GM19467 (cell line): ENCODE measurements at regions not wholly inside any gene's neighbourhood (a gene's known extent, or its start where the extent isn't known, plus 50 kb on each side); places are given as distances from the start of the nearest gene placed in this dataset.
"Not testable (repeated sequence)": the region's sequence is repeated elsewhere in the genome, so short reads cannot be mapped to it uniquely, and the experiment has no call there.

Experiments
- ATAC-seq: cut with Tn5 transposase; IDR thresholded peaks from one replicate; pipeline ENCODE4 v1.9.1; 2021; ENCODE audit warnings: mild to moderate bottlenecking, moderate library complexity; ENCODE audit not compliant: unreplicated experiment

GRCh38 chr10:28733245-28733644 lies 55.9 kb downstream of the BAMBI start:
- no peak for ATAC-seq

- no peak for ATAC-seq
Observed at GRCh38 chr10:28733647-28734046, 56.3 kb downstream of the BAMBI start.

GRCh38 chr10:28734938-28735759 lies 57.8 kb downstream of the BAMBI start:
- ATAC-seq = no peak

- ATAC-seq = no peak
Observed at GRCh38 chr10:28737096-28737495, 59.8 kb downstream of the BAMBI start.

GRCh38 chr10:28738200-28738599 lies 60.9 kb downstream of the BAMBI start:
- ATAC-seq = no peak

- ATAC-seq = no peak
Observed at GRCh38 chr10:28743576-28743975, 66.3 kb downstream of the BAMBI start.

- no peak for ATAC-seq
Observed at GRCh38 chr10:28744069-28744768, 66.9 kb downstream of the BAMBI start.

GRCh38 chr10:28754930-28755718 lies 77.8 kb downstream of the BAMBI start:
- no peak for ATAC-seq

GRCh38 chr10:28761084-28761846 lies 83.9 kb downstream of the BAMBI start:
- ATAC-seq = no peak

- ATAC-seq = no peak
Observed at GRCh38 chr10:28763471-28764170, 86.3 kb downstream of the BAMBI start.

- no peak for ATAC-seq
Observed at GRCh38 chr10:28765641-28766040, 88.3 kb downstream of the BAMBI start.

- no peak for ATAC-seq
Observed at GRCh38 chr10:28768227-28768626, 90.9 kb downstream of the BAMBI start.

GRCh38 chr10:28769091-28769604 lies 91.8 kb downstream of the BAMBI start:
- no peak for ATAC-seq

GRCh38 chr10:28771580-28772090 lies 94.3 kb downstream of the BAMBI start:
- ATAC-seq = not testable (repeated sequence)

- ATAC-seq = no peak
Observed at GRCh38 chr10:28774051-28774995, 97.0 kb downstream of the BAMBI start.

- no peak for ATAC-seq
Observed at GRCh38 chr10:28775773-28776172, 98.5 kb downstream of the BAMBI start.

- ATAC-seq = no peak
Observed at GRCh38 chr10:28776519-28776918, 99.2 kb downstream of the BAMBI start.

- ATAC-seq = no peak
Observed at GRCh38 chr10:28777911-28778310, 100.6 kb downstream of the BAMBI start.

- ATAC-seq = no peak
Observed at GRCh38 chr10:28778524-28778923, 101.2 kb downstream of the BAMBI start.
